ENCODE measurements at regions not wholly inside any gene's neighbourhood (a gene's known extent, or its start where the extent isn't known, plus 50 kb on each side); places are given as distances from the start of the nearest gene placed in this dataset.

- peak; percentile 81 for DNase-seq
Measured at GRCh38 chr14:49971156-49972130, 78.6 kb downstream of the ARF6 start.

GRCh38 chr14:49972131-49972671 is 79.3 kb downstream of the ARF6 start:
- peak; percentile 98 for DNase-seq

GRCh38 chr14:49972823-49973222 is 79.9 kb downstream of the ARF6 start:
- DNase-seq = peak; percentile 94

GRCh38 chr14:49975276-49975675 is 82.4 kb downstream of the ARF6 start:
- no peak for DNase-seq

GRCh38 chr14:49975799-49976198 is 82.9 kb downstream of the ARF6 start:
- no peak for DNase-seq

DNA sequence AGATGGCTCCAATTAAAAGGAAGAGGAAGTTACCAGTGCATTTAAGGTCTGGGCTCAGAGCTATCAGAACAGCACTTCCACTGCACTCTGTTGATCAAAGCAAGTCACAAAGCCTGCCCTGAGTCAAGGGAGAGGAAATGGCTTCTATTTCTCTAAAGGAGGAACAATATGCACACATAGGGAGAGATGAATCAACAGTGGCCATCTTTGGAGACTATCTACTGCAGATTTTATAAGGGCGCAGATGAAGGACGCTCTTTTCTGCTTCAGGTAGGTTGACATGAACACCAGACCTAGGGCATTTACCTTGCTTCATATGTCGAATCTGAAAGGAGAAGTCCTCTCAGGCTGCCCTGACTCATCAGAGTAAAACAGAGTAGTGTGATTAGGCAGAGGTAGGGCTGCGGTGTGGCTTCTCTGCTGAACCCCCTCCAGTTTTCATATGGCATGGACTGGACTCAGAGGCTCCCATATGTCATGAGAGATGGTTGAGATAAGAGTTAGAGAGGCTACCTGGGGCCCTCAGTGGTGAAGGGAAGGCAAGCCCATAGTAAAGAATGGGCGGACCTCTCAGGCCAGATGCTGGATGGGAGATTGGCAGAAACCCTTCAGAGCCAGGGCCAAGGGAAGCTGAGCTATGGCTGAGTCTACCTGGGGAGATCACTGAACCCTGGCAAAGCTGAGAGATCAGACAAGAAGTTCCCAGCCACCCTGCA is 84.4 kb downstream of the ARF6 start:
- DNase-seq = no peak

- no peak for DNase-seq
Measured at GRCh38 chr14:49980027-49980426, 87.1 kb downstream of the ARF6 start.

GRCh38 chr14:49982082-49982481 is 89.2 kb downstream of the ARF6 start:
- no peak for DNase-seq

- DNase-seq = no peak
Measured at GRCh38 chr14:49982501-49982951, 89.6 kb downstream of the ARF6 start.

DNA sequence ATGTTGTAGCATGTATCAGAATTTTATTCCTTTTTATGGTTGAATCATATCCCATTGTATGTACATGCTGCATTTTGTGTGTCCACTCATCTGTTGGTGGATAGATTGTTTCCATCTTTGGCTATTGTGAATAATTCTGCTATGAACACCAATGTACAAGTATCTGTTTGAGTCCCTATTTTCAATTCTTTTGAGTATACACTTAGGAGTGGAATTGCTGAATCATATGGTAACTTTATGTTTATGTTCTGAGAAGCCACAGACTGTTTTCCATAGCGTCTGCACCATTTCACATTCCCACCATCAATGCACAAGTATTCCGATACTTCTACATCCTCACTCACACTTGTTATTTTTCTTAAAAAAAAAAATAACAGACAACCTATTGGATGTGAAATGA is 91.5 kb downstream of the ARF6 start:
- no peak for DNase-seq

- DNase-seq = no peak
Measured at GRCh38 chr14:49986343-49987014, 93.6 kb downstream of the ARF6 start.

DNA sequence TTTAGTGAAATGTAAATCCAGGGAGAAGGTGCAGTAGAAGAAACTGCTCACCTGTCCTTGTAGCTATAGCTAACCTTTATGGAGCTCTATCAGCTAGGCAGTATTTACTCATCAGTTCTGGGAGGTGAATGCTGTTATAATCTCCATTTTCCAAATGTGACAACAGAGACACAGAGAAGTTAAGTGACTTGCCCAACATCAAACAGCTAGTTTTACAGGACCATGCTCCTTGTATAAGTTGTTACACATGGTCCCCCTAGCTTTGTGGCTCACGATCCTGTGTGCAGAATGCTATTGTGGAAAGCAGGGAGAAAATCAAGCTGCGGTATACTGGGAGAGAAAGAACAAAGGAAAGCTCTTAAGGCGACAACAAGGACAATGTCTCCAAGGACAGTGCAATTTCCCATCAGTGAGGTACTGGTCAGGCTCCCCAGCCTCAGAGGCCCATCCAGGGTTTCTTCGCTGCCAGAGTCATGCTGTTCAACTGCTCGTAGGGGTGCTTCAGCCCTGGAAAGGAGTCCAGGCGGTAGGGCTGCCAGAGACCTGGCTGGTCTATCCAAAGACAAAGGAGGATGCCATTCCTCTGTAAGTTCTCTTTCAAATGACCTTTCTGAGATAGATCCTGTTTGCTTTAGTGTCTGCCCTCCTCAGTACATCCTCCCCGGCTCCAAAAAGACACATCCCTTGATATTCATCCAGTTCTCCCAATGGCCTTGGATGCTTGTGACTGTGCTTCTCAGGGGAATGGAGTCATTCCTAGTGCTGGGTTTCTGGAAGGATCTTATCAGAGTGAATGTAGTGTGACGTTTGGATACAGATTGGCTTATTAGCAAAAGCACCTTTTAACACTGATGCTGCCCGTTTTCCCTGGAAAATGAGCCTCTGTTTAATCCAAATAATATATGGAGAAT is 95.5 kb downstream of the ARF6 start:
- no peak for DNase-seq

GRCh38 chr14:49989966-49990365 is 97.1 kb downstream of the ARF6 start:
- no peak for DNase-seq

DNA sequence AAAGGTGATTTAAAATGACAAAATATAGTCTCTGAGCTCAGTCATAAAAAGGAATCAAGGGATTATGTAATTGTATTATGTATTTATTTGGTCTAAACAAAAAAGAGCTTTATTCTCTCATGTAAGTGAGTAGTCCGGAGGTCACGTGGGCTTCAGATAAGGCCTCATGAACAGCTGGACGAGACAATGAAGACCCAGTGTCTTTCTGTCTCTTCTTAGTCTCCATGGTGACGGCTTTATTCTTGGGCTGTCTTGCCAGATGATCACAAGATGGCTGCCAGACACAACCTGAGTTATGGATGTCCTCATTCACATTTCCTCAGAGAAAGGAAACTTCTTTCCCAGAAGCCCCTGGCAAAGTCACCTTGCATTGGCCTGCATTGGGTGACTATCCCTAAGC is 98.6 kb downstream of the ARF6 start:
- DNase-seq = no peak

GRCh38 chr14:49992036-49992435 is 99.2 kb downstream of the ARF6 start:
- no peak for DNase-seq

- no peak for DNase-seq
Measured at GRCh38 chr14:49992448-49992847, 99.6 kb downstream of the ARF6 start.

DNA sequence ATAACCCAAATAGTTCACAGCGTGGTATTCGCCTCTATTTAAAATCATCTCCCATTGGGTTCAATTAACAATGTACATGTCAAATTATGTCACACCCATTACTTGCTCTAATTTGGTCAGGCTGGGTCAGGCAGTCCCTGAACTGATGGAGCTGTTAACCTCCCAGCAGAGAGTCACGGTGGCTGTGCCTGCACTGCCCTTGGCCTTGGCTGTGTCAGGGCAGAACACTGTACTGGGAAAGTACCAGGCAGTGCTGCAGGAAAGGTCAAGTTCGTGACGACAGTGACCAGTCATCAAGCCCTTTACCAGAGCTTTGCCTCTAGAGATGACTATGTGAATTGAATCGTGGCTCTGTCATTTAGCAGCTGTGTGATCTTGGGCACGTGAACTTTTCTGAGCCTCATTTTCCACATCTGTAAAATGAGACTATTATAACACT is 100.0 kb downstream of the ARF6 start:
- no peak for DNase-seq

GRCh38 chr14:49993565-49993964 is 100.7 kb downstream of the ARF6 start:
- no peak for DNase-seq

DNA sequence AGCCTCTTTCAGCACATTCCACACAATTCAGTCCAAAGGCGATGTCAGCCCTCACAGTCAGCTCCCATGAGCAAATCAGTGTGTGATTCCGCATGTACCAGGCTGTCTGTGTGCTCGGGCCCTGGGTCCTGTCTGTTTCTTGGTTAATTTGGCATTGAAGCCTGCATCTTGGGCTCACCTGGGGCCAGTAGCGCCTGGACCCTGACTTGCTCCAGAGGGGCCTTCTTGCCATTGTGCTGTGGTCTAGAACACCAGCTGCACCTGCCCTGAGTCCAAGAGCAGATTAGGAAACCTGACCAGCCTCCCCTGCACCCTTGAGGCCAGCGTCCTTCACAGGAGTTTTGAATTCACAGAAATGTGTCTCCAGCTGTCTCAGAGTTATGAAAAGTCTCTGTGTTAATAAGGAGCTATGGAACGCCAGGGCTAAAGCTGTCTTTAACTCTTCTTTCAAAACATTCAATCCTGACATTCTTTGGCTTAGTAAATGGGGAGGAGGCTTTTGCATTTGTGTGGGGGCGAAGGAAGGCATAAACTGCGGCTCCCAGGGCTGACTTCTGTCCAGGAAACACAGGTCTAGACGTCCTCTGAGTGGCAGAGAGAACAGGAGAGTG is 102.2 kb downstream of the ARF6 start:
- no peak for DNase-seq

DNA sequence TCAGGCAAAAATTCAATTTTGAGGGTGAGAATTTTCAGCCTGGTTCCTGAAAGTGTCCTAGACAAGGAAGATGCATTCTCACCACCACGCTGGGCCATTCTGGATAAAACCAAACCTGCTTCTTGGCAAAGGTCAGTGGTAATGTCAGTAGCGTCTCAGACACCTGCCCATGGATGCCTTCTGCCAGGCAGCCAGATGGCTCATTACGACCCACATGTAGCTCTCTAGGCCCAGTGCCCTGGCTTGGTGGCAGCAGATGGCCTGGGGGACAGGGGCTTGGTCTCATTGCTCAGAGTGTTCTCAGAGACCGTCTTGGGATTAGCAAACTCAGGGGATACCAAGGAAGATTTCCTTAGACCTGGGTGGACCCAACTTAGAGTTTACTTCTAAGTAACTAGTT is 105.1 kb downstream of the ARF6 start:
- no peak for DNase-seq

GRCh38 chr14:49999146-49999761 is 106.4 kb downstream of the ARF6 start:
- DNase-seq = no peak
